ENCODE measurements at regions not wholly inside any gene's neighbourhood (a gene's known extent, or its start where the extent isn't known, plus 50 kb on each side); places are given as distances from the start of the nearest gene placed in this dataset.
A peak's percentile ranks its signal among the peaks of the same experiment; 100 is the strongest.

DNA sequence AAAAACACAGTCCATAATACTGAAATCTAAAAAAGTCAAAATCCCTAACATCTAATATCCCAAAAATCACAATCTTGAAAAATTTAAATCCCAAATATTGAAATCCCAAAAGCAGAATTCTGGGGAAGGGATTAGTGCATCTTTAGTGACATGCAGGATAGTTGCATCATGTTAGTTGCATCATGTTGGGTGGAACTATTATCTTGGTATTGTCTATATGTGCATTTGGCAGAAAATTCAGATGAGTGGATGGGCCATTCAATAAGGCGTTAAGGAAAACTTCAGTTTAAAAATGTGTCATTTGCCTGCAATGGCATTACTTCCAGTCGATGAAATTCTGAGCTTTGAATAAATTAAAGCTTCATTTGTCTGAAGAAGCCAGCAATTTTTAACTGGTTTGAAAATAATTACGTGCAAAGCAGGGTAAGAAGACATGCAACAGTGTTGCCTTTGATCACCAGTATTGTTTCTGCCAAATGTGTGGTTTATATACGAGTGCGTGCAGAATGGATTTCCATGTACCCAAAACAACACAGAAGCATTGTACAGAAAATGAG lies 221.4 kb upstream of the NFE2L3 start:
- DNase-seq: no peak

DNA sequence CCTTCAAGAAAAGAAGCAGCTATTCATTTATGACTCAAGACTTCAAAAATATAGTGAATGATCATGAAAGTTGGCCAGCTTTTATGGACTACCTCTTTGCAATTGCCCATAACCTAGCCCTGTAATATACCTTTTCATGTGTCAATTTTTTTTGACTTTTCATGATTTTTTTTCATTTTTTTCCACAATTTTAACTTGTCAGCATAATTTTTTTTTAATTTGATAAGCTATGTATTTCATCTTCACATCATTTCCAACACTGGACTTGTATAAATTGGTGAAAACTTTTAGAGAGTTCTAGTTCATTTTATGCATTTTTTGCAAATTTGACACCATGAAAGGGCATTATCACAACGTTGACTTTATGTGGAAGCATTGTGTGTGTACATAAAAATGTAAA lies 220.8 kb upstream of the NFE2L3 start:
- DNase-seq: no peak

DNA sequence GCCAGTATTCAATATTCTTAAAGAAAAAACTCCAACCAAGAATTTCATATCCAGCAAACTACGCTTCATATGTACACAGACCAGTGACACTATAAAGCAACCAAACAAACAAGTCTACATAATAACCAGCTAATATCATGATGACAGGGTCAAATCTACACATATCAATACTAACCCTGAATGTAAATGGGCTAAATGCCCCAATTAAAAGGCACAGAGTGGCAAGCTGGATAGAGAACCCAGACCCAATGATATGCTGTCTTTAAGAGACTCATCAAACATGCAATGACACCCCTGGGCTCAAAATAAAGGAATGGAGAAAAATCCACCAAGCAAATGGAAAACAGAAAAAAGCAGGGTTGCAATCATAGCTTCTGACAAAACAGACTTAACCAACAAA lies 218.1 kb upstream of the NFE2L3 start:
- DNase-seq: no peak

DNA sequence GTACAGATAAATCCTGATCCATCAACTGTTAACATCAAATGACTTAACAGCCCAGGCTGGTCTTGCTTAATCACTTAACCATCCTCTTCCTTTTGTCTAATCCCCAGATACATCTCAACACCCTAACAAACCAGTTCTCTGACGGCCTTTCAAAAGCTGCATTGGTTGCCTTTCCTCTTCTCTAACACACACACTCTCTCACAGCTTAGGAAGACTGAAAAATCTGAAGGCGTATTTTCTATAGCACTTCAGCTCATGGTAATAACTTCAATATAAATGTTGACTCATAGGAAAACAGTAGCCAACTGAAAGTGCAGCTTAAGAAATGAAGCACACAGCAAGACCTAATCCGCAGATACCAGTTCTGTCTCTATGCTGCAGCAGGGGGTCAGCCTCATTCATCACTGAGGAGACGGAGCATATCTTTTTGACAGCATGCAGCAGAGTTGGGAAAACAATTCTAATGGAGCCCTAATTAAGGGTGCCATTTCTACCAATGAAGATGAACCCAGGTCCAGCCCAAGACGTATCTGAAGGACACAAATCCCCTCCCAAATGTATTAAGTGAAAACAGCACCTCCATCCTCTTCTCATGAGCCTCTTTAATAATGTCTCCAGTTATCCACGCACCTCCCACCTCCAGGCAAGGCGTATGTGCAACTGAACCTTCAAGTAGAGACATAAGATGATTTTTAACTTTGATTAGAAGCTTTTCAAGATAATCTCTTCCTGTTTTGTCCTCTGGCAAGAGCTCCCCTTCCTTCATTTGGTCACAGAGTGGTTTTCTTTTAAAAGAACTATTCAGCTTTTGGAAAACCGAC lies 211.7 kb upstream of the NFE2L3 start:
- DNase-seq: no peak

DNA sequence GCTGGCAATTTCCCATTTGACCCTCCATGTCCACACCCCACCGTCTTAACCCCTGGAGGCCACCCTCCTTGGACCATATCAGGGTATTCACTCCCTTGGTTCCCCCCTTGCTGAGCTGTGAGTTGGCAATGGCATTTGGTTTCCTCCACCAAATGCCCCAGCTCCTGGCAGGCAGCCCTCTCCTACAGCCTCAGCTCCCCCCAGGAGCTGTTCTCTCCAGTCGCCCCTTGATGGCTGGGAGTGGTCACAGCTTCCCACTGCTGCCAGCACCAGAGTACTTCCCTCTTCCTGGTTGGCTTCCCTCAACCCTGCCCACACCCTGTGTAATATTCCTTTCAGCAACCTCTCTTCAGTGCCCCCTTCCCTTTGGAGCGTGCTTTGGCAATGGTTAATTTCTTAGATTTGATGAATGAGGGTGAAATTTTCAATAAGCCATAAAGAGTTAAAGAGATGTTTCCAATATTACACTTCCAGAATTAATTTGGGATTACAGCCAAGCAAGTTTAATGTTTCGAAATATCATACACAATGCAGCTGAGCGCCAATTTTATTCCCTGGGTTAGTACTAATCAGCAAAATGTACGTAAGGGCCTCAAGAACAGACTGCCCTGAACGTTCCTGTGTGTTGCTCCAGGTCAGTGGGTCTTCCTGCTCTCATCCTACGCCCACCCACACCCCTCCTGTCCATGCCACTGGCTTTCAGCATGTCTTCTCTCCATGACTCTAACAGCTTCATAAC lies 207.1 kb upstream of the NFE2L3 start:
- no peak for DNase-seq

DNA sequence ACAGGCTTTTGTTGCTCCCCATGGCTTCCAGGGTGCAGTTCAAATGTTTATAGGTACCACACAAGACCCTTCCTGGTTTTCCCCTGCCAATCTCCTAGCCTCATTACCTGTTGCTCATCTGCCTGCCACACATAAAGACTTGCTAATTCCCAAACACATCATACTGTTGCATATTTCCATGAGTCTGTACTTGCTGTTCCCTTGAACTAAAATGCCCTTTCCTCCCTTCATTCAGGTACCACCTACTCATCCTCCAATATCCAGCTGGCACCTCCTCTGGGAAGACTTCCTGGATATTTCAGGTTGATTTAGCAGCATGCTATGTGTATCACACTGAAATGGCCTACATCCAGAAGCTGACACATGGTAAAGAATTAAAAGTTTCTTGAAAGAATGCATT lies 206.4 kb upstream of the NFE2L3 start:
- no peak for DNase-seq

DNA sequence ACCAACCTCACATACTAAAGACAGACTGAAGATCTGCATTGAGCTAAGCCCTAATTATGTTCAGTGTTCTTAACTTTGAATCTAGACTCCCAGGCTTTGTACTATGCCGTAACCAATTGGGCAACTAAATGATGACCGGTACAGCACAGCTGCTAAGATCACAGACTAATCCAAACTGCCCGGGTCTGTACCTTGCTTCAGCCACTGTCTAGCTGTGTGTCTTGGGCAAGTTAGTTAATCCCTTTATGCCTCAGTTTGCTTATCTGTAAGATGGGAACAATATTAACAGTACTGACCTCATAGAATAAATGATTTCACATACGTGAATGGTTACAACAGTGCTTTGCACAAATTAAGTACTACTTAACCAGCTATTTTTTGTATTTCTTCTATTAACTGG lies 205.8 kb upstream of the NFE2L3 start:
- no peak for DNase-seq

DNA sequence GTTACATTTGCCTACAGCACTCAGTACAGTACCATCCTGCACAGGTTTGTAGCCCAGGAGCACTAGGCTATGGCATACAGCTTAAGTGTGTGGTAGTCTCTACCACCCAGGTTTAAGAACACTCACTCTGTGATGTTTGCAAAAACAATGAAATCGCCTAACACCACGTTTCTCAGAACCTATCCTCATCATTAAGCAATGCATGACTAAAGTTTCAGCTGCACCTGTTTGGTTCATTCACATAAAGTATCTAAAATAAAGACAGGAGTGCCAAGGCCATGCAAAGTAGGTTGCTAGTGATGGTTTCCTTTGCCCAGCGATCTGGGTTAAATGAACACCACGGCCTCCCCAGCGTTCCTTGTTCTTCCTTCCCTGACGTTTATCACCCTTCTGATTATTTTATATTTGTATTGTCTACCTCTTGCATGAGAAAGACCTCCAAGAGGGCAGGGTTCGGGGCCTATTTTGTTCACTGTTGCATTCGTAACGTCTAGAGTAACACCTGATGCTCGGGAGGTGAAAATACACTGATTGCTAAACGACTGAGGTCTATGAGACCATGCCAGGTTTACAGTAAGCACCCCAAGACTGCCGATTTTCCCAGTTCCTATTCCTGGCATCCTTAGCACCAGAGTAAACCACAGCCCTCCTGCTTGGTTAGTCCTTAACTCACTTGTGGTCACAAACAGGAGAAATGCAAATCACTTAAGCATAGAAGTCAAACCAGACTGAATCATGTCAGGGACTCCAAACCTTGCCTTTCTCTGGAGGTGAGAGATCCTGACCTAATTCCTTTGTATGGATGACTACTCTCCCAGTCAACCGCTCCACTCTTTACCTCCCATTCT lies 204.1 kb upstream of the NFE2L3 start:
- no peak for DNase-seq

DNA sequence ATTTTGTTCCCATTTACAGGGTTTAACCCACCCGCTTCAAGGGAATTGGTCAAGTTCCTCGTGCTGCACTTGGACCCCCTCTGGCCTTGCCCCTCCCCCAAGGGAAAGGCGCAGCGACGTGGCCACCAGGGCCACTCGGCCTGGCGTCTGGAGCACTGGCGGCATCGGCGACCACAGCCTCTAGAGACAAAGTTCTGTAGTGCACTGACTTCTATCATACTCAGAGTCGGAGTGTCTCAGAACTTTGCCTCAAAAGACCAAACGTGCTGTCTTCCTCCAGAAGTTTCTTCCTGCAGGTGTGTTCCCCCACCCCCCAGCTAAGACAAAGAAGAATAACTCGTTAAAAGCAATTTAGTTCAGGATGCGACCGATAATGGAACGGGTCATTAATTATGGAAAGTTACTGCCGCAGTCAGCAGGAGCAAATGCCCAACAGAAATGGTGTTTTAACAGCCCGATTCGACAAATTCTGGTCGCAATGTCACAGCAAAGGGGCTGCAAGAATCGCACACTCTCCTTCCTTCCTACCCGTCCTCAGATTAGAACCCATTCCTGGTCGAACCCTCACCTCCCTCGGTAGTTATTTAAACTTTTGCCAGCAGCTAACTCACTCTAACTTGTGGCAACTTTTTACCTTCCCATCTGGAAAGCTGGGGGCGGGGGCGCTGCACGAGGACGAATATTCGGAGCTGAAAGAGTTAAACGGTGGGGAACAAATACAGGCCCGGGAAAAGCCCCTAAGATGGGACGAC lies 202.1 kb upstream of the NFE2L3 start:
- DNase-seq: no peak

DNA sequence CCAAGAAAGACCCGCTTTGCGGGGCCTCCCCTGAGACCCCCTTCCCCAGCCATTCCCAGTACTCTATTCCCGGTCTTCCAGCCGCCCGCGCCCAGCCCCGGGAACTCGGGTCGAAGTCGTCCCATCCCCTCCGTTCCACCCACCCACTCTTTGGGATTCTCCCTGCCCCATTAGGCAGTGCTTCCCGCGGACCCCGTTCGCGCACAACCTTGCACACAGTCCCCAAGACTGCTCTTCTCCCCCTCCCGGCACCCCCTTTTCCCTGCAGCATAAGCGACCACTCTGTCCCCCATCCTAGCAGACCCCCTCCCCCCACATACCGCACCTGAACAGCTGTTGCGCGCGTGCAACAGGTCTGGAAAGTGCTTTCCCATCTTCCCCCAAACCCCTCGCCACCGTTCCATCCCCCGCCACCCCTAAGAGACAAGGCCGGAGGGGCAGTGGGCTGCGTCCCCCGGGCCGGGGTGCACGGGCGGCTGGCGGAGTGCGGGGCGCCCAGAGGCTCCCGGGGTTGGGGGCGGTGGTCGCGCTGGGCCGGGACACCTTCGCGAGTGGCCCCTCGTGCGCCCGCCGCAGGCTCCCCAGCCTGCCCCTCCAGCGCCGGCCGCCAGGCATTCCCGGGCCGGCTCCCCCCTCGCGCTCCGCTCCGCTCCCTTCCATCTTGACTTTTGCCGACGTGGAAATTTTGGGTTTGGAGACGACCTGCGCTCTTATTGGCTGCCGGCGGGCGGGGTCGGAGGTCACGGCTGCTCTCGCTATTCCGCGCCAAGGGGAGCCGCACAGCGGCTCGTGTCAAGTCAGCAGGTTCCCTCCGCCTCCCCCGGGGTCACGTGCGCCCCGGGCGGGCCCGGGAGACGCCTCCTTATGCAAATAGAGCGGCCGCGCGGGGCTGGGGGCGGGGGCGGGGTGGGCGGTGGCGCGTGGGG lies 201.2 kb upstream of the NFE2L3 start:
- peak; percentile 88 for DNase-seq

DNA sequence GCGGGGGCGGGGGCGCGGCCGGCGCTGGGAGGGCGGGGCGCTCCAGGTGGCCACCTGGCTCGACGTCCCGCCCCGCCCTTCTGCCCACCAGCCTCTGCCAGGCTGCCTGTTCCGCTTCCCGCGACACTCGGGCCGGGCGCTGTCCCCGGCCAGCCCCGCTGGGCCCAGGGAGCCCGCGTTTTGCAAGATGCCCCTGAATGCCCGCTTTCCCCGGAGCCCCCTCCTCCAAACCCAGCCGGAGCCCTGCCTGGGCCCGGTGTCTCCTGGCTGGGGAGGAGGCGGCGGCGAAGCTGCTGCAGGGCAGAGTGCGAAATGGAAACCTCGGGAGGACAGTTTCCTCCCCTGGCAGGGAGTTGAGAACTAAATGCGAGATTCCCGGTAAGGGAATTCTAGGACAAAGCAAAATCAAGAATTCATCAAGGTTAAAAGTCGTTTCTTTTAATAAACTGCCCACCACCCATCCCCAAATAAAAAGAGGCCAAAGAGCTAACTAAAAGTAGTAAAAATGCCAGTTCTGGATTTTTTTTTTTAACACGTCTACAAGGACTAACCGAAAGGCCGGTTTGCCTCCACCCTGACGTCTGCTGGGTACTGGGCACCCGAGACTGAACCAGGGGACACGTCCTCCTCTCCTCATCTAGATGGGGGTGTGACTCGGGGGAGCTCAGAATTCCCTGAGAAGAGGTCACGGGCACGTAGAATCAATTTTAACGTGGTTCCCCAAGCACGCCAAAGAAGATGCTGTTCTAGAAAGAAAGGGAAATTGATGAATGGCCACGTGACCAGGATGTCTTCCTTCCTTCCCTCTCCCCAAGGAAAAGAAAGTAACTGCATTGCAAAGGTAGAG lies 200.4 kb upstream of the NFE2L3 start:
- no peak for DNase-seq

DNA sequence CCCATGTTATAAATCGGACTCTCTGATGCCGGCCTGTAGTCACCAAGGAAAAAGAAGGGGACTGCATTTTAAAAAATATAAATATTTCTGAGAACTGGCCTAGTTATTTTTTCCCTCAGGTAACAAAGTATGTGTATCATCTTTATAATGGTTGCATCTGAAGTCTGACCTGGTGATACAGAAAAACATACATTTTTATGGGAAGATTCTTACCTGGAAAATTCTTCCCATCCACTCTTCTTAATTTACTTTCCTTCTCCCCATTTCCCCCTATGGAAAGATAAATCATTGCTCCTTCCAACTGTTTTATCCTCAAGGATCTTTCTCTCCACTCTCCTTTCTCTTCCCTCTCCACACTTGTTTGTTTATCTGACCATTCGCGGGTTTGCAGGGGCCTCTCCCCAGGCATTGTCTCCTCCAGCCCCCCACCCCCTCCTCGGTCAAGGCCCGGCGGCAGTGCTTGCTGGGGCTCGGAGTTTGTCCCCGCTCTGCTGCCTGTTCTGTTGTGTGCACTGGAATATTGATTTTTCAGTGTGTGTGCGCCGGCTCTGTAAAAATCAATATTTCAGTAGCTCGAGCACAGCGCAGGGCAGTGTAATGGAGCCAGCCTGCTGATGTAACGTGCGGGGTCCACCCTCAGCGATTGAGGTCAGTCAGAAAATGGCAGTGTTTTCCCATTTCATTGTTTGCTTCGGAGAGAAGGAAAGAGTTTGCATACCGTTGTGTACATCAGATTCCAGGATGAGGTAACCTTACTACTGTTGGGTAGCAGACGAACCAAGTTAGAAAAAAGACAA lies 199.5 kb upstream of the NFE2L3 start:
- DNase-seq: peak in 1 of 2 experiments; percentile 7

DNA sequence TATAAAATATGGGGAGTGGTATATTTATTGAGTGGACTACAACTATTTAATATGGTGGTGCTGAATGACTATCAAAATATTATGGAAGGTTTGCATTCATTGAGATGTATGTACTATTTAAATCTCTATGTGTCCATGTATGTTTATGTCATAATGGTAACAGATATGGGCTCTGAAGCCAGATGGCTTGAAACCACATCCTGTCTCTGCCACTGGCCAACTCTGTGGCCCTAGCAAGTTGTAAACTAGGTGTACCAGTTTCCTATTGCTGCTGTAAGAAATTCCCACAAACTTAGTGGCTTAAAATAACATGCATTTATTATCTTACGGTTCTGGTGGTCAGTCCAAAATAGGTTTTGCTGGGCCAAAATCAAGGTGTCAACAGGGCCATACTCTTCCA lies 198.1 kb upstream of the NFE2L3 start:
- no peak for DNase-seq

DNA sequence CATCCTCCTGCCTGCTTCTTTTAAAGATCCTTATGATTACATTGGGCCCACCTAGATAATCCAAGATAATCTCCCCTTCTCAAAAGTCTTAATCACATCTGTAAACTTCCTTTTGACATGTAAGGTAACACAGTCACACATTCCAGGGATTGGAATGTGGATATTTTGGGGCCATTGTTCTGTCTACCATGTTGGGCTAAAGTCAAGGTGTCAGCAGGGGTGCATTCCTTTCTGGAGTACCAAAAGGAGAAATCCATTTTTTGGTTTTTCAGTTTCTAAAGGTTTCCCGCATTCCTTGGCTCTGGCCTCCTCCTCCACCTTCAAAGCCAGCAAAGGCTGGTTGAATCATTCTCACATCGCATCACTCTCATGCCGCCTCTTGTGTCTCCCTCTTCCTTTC lies 197.6 kb upstream of the NFE2L3 start:
- DNase-seq: no peak

DNA sequence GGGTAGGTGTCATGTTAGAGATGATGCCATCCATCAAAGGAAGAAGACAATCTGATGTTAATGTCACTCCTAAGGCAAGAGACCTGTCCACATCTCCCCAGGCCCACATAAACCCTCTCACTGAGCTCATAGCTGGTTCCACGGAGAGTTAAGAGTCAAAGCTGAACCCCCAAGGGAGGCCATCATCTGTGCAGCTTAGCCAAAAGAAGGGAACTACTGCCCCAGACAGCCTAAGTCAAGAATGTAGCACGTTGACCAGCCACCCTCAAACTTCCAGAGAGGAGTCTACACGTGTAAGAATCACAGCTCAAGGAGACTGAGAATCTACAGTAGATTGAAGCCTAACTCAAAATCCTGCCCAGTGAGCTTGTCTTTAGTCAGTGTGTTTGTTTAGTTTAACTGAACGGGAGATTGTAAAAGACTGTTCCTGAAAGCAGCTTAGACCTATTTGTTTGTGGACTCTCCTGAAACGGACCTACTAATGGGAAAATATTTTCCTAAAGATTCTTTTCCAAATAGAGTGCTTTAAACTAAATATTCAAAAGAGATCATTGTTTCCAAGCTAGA lies 192.7 kb upstream of the NFE2L3 start:
- DNase-seq: no peak

DNA sequence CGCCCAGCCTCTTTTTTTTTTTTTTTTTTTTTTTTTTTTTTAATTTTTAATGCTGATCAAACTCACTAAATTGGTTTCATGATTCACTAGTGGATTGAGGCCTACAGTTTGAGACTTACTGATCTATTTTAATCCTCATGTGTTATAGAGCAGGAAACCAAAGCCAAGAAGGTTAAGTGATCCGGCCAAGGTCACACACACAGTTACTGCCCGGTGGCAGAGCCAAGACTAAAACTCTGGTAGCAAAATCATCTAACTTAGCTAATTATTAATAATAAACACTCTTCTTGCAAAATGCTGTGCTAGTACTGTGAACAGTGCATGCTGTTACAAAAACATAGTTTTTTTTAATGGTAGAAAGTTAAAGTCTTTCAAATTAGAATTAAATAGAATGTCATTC lies 188.3 kb upstream of the NFE2L3 start:
- DNase-seq: no peak

DNA sequence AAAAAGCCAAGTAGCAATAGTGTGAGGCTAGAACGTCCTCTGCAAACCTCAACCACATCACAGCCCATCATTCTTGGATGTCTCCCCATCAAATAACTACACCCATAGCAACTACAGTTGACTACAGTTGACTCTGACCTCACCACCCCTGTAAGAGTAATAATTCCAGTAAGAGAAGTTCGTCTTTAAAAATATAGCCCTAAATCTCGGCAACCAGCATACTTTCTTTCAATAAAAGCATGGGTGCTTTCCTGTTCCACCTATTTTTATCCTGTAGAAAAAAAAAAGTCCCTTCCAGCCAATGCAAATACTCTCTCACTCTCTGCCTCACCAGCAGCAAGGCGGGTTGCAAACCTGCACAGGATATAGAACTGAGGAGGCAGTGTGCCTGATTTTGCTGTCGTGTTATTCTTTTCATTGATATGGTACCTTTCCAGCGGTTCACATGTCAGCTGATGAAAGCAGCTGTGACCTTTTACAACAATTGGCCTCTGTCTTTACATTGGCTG lies 187.5 kb upstream of the NFE2L3 start:
- no peak for DNase-seq

DNA sequence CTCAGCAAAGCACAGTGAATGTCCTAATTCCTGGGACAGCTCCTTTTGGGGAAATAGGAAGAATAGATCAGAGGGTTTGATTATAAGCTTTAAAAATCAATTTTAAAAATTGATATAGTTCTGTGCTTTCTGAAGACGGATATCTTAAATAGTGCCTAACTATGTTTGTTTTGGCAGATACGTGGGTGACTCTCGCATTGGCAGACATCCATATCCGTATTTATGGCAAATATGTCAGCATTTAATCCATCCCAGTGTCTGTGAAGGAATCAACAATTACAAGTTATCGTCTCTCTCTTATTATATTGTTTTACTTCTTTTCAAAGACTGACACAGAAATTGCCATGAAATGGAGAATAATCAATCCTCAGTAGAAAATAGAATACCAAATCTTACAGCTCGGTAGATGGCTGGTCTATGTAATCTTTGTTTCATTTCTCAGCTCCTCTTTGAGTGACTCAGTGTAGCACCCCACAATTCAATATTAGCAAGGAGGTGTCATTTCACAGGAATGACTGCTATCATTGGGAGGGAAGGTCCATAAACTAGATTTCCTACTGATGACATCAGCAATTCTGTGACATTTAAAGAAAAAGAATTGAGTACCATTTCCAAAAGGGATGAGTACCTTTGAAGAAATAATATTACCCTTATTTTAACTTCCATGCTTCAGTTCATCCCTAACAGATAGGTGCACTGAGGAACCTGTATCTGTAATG lies 186.4 kb upstream of the NFE2L3 start:
- no peak for DNase-seq
